HG02610 (cell line): ENCODE measurements at regions not wholly inside any gene's neighbourhood (a gene's known extent, or its start where the extent isn't known, plus 50 kb on each side); places are given as distances from the start of the nearest gene placed in this dataset.

Experiments
- ATAC-seq: cut with Tn5 transposase; IDR thresholded peaks from one replicate; pipeline ENCODE4 v1.9.1; 2021; ENCODE audit warnings: mild to moderate bottlenecking, moderate library complexity; ENCODE audit not compliant: unreplicated experiment

DNA sequence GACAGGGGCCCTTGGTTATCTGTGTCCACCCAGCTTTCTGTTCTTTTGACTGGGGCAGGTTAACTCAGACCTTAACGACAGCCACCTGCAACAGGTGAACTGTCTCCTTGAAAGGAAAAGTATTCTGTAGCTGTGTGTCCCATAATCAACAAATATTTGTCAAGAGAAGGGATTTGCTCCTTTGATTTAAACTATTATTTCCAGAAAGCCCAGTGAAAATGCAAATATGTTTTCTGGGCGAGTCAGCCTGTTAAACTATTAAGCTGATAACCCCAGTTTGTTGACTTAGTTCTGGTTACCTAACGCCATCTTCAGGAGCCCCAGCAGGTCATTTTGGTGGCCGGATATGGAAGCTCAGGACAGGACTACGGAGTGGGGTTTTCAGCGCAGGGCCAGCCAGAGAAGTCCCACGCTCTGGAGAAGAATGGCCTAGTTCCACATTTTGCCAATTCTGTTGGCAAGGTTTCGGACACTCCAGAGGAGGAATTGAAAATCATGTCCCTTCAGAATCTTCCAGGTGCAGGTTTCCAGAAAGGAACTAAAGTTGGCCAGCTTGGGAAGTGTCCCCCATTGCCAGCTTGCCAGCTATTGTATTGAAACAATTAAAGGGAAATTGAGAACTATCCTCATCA is 54.5 kb downstream of the ADRA2A start:
- no peak for ATAC-seq

DNA sequence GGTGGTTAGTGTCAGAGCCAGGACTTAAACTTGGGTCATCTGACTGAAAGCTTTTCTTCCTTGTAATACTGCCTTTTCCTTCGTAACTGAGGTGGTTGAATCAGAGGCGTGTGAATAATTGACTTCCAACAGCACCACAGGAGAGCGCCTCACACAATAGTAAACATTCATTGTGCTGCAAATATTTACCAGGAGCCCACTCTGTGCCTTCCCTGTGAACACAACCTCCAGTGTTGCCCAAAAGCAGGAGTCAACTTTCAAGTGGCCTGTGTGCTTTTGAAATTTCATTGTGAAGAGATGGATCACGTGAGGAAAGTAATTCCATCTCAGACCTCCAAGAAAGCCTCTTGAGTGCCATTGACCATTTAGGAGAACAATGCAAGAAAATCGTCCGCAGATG is 60.2 kb downstream of the ADRA2A start:
- no peak for ATAC-seq

DNA sequence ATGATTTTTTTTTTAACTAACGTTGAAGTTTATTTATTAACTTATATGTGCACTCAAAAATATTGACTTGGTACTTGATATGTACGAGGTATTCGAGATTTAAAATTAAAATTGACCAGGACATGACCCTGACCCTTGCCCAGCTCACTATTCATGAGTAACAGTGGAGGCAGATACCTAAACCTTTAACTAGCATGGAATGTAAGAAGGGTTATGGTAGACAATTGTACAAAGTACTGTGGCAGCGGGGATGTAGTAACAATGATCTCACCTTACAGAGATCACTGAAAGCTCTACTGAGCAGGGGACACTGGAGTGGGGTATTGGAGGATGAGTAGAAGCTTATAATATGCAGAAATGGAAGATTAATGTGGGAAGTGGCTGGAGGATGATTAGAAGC is 60.8 kb downstream of the ADRA2A start:
- no peak for ATAC-seq

DNA sequence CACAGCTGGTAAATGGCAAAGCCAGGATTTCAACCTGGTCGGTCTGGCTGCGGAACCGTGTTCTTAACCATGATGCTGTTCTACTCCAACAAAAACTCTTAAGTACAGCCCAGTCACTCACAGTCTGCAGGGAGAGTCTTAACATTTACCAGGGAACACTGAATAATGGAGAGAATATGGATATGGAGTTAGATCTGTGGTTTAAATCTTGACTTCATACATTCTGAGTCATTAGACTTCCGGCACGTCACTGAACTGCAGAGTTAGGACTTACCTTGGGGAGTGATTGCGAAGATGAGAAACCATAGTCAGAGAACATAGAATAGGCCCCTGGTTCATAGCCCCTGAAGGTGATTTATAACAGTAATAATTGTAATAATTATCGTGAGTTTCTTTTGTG is 61.7 kb downstream of the ADRA2A start:
- no peak for ATAC-seq

DNA sequence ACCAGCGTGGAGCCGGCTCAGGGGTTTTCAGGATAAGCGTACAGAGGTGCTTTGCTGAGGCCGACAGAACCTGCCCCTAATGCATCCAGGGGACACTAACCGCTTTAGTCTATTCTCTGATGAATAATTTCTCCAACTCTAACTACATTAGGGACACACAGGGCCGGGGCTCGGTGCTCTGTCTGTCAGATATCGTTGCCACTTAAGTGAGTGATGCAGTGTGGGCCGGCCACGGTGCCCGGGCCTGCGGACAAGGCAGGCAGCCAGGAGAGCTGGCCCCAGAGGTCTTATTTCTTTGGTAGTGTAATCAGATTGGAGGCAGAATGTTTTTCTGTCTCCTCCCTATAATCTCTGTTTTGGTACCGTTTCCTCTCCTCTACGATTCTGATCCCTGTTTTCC is 62.7 kb downstream of the ADRA2A start:
- ATAC-seq: no peak

DNA sequence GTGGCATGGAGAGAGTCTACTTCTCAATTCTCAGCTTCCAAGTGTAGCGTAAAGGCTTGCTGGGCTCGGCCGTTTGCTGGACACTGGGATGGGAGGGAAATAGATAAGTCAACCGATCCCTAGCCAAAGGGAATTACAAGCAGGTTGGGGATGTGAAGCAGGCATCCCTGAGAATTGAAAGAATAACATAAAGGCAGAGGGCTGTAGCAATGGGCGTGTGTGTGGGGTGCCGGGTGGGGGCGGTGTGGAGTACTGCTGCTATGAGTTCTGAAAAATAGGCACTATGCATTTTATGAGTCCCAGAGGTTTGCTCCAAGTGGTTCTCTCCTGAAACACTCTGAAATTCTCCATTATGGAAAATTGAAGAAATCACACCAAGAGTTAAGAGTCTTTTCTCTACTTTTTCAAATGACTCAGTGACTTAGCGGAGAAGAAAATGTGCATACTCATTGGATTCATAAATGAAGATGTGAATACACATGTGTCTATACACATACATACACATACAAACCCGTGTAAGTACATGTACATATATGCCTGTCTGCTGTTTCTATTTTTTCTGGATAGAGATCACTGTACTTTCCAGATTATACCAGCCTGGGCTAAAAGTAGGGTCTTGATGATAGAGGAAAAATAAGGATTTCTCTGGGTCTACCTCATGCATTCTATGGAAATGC is 65.4 kb downstream of the ADRA2A start:
- ATAC-seq: no peak

DNA sequence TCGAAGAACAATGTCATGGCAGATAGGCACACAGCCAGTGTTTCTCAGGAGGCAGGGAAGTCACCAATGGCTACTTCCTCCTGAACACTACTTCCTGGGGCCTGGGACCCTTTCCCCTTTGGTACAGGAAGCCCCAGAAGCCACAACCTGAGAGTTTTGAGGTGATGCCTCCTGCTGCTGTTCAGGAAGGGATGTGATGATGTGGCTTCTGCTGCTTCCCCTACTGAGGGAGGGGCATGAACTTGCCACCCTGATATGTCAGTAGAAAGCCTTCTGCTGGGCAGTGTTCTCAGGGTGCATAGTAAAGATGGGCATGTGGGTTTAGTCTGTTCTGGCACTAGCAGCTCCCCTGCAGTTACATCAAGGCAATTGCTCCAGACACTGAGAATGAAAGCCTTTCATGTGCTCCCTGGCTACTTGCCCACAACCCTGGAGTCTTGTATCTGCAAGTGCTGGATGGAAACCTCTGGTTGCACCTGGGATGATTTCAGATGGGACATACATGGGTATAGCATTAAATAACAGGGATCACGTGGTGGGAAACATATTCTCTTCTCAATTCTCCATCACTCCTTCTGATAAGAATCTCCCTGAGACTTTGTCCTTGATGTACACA is 69.3 kb downstream of the ADRA2A start:
- ATAC-seq: no peak

DNA sequence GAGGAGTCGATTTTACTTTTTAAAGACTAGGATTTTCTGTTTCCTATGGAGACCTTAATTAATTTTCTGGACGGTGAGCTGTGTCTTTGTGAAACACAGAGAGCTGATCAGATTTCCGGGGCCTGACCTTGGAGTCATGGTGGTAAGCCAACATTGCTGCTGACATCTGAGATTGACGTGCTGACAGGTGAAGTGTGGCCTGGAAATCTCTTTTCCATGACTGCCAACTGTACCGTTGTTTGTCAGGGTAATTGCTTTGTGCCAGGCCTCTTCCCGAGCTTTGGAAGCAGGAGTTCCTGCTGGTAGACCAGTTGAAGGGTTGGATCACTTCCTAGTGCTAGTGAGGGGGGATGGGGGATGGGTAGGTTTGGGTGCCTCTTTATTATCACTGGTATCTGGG is 71.2 kb downstream of the ADRA2A start:
- no peak for ATAC-seq

DNA sequence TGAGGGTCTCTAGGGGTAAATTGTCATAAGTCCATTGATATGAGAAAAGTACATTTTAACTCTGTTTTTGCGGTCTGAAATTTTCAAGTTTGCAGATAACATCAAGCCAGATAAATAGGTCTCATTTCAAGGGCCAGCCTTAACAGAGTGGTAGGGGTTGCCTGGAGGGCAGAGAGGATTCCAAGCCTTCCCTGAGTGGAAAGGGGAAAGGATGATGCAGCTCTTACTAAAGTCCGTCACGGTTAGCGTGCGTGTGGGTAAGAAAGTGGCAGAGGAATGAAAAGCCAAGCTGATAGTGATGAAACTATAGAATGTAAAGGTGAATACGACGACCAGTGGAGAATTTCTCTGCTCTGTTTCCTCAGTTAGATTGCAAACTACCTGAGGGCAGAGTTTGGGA is 71.6 kb downstream of the ADRA2A start:
- ATAC-seq: no peak

DNA sequence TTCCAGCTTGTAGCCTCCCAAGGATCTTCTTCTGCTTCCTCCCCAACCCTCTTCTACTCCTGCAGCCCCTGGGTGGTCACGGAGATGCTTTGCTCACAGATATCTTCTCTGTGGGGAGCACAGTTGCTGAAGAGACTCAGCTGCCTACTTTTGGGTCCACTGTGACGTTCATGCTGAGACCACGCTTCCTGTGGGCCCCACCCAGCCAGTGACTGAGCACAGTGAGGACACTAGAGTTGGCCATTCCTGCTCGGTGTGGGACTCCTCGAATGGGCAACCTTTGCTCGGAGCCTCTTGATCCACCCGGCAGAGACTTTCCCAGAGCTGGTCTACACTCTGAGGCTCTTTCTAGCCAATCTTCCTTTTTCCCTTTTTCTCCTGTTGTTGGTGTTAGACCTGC is 73.9 kb downstream of the ADRA2A start:
- no peak for ATAC-seq

DNA sequence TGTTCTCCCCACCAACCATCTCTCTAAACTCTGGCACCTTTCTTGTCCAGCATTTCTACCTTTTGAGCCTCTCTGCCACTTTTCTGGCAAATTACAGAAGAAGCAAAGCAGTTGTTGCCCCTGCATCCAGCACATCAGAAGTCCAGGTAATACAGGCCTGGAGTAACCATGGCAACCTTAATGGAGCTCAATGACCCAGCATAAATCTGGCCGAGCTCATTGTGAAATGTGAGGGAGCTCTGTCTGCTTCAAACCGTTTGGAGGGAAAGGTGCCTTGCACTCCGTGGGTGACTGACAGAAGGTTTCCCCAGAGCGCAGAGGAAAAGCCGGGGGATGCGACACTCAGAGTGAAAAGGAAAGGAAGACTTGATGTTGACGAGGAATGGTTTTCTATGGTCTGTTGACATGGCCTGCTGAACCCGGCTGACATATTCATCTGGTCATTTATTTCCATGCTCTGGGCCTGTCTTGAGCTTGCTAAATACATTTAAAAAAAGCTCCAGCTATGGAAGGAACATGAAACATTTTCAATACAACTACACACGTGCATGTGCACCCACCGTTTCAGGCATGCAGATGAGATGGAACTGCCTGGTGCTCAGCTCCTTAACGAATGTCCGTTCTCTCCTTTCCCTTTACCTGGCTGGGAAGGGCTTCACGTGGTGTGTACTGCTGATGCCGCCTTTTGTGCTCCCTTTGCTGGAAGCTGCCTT is 74.9 kb downstream of the ADRA2A start:
- ATAC-seq: no peak

DNA sequence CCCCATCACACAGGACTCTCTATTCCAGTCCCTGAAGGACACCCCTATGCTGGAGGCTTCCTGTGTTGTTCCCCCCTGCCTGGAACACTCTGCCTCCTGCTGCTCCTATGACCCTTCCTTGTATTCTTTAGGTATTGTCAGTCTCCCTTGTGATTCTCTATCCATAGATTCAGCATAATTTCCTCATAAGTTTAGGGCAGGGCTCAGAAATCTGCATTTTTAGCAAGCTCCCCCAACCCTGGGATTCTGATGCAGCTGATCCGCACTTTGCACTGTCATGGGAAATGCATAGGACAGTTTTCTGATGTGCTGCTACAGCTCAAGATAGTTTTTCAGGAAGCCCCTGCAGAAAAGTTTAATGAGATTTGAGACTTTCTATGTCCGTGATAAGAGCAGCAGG is 79.9 kb downstream of the ADRA2A start:
- ATAC-seq: no peak

DNA sequence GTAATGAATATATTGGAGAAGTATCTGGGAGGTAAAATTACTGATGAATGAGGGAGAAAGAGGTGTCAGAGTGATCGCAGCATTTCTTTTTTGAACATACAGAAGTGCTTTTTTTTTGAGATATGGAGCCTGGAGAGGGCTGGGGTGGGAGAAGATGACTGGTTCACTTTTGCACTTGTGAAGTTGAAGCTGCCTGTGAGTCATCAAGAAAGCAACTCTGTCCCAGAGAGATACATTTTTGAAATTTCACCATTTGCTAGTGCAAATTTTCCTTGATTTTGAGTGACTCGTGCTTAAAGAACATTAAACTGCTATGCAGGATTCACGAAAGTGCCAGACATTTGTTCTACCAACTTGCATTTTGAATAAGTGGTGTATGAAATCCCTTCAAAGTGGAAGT is 81.8 kb downstream of the ADRA2A start:
- no peak for ATAC-seq

DNA sequence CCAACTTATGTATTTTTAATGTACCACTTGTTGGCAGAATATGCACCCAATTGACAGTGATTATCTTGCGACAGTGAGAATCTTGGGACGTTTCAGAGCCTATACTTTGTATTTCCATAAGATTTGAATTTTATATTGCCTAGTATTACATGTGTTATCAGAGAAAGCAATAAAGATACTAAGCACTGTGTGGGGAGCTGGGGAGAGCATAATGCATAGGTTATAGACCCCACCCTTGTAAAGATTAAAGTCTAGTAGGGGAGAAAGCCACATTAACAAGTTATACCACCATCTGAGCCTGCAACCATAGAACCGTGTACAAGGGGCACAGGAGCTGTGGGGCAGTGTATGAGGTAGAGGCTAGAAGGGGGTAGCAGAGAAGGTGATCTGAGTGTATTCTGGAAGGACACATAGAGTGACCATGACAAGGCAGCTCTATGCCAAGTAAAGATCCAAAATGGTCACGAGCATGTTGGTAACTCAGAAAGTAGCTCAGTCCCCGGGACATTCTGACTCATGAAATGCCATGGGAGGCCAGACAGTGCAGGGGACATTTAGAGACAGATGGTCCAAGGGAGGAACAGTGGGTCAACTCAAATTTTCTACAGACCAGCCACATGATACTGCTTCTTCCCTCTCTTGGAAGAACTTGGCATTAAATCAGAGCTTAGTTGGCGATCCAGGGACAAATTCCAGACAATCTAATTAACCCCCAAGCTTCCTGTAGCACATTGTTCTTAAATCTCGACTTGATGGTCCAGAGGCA is 84.5 kb downstream of the ADRA2A start:
- no peak for ATAC-seq

DNA sequence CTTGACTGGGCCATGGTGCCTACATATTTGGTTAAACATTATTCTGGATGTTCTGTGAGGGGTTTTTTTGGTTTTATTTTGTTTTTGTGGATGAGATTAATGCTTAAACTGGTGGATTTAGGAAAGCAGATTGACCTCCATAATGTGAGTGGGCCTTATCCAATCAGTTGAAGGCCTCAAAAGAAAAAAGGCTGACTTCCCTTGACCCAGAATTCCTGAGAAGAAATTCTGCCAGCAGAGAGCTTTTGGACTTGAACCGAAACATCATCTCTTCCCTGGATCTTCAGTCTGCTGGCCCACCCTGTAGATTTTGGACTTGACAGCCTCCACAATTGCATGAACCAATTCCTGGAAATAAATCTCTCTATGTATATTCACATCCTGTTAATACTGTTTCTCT is 94.4 kb downstream of the ADRA2A start:
- ATAC-seq: no peak

DNA sequence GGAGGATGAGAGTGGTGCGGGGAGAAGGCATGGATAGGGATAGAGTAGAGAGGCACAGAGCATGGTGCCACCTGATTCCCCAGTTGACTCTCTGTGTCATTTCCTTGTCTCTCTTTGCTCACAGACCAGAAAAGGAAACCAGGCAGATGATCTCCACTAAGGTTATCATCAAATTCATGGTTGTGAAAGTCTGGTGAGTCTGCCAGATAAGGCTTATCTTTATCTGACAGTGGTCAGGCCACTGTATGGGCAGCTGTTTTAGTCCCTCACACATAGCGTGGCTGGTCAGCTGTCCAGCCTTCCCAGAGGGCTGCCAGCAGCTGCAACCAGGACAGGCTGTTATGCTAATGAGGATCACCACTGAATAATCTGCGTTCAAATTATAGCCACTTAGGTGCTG is 99.0 kb downstream of the ADRA2A start:
- ATAC-seq: no peak

DNA sequence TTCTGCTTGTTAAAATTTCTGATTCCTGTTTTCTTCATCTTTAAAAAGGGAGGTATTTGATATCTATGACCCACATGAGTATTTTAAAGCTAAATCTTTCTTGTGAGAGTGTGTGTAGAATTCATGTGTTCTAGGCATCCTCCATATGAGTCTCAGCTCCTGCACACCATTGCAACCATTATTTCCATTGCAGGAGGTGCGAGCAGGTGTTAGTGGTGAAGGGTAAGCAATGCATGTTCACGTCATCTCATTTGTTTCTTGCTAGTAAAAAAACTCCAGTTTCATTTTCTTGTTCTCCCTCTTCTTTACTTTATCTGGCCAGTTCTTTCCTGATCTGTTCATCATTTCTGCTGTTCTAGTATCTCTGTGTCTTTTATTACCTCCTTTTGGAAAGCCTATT is 100.5 kb downstream of the ADRA2A start:
- peak; percentile 32 for ATAC-seq

DNA sequence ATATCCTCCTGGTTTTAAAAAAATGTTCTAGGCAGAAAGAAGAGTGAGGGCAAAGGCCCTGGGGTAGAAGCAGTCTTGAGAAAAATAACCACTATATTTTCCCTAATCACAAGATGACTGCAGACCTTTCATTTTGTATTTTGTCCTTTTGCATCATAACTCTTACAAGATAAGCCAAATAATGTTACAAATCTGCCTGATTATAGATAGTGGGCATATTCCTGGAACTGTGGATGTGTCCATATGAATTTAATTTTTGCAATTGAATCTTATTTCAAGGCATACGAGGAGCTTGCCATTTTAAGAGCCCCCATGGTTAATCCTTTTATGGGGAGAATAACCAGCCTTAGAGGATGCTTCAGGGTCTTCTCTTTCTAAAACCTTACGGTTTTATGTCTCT is 102.7 kb downstream of the ADRA2A start:
- no peak for ATAC-seq

DNA sequence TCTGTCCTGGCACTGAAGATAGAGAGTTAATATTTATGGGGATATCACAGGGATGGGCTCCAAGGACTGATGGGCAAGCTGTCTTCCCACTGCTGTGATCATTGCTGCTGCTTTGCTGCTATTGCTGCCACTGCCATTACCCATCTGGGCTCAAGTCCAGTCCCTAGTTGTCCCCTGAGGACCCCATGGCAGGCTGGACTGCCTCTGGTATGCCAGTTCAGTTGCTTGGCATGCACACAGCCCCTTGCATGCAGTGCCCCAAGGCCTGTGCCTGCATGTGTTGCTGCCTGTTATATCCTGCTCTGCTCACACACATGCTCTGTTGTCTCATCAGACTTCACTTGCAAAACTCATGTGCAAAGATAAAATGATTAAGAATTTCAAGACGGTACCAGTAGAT is 109.5 kb downstream of the ADRA2A start:
- ATAC-seq: no peak

DNA sequence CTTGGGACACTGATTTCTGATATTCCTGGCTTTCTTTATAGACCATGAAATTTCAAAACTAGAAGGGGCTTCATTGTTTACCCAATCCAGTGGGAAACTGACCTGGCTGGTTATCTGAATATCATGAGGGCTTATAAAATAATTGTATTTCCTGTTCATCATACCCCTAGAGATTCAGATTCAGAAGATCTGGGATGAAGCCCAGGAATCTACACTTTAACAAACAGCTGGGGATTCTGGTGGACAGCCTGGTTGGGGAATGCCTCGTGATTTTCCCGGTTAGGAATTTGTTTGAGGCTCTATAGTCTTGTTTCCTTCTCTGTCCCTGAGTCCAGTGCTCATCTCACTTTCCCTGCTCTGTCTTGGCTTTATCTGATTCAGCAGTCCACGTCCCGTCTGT is 110.3 kb downstream of the ADRA2A start:
- no peak for ATAC-seq

DNA sequence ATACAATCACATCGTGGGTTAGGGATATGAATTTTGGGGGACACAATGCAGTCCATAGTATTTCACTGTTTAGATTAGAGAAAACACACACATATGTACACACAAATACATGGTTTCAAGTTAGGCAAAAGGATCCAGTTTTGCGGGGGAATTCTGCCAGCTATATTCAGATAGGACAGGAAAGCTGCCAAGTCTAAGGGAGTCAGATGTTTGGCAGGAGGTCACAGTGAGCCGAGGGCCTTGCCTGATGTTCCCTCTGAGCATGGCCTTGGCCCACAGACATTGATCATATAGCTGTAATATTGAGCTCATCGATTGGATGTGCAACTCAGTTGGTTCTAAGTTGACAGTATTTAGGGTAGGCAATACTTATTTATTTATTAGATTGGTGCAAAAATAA is 122.8 kb downstream of the ADRA2A start:
- no peak for ATAC-seq
